WTC11 (cell line): ENCODE measurements at regions not wholly inside any gene's neighbourhood (a gene's known extent, or its start where the extent isn't known, plus 50 kb on each side); places are given as distances from the start of the nearest gene placed in this dataset.

Experiments
- ATAC-seq: fragments of 200-7000 bp; cut with Tn5 transposase; 2 replicates; pipeline ENCODE4 v1.10.0; 2021; ENCODE audit warnings: mild to moderate bottlenecking, moderate library complexity
- CTCF ChIA-PET: fragments of 300-600 bp; sonication (Branson Sonifier 250); formaldehyde crosslinking; loops from one replicate; lab custom pipeline; 2021; ENCODE audit warnings: antibody characterized with exemption; lab: Charles Lee
- POLR2A ChIA-PET: fragments of 350-600 bp; sonication (Branson Sonifier 250); formaldehyde crosslinking; loops from one replicate; lab custom pipeline; 2021; ENCODE audit warnings: antibody characterized with exemption; lab: Charles Lee
- DNase-seq: peaks from one replicate; pipeline ENCODE4 v3.0.0; 2021; ENCODE audit warnings: low spot score
- H3K27ac Mint-ChIP-seq: 2 replicates; pipeline ENCODE4 v1.8.0; 2021; ENCODE audit warnings: mixed read lengths
- H3K27me3 Mint-ChIP-seq: 2 replicates; pipeline ENCODE4 v1.8.0; 2021; ENCODE audit warnings: low read depth, mild to moderate bottlenecking, moderate library complexity, mixed read lengths
- H3K36me3 Mint-ChIP-seq: 2 replicates; pipeline ENCODE4 v1.8.0; 2021; ENCODE audit warnings: mixed read lengths
- H3K4me1 Mint-ChIP-seq: 2 replicates; pipeline ENCODE4 v1.8.0; 2022; ENCODE audit warnings: mixed read lengths
- H3K4me3 Mint-ChIP-seq: 2 replicates; pipeline ENCODE4 v1.8.0; 2021; ENCODE audit warnings: mild to moderate bottlenecking, moderate library complexity, mixed read lengths
- H3K9me3 Mint-ChIP-seq: 2 replicates; pipeline ENCODE4 v1.8.0; 2021; ENCODE audit warnings: mixed read lengths
- ATF1 ChIP-seq: sonication (generic); formaldehyde crosslinking; IDR thresholded peaks from 2 replicates; pipeline ENCODE4 v1.8.1; 2023; ENCODE audit warnings: mild to moderate bottlenecking, moderate library complexity, missing genetic modification reagents
- CREB1 ChIP-seq: sonication (generic); formaldehyde crosslinking; IDR thresholded peaks from 2 replicates; pipeline ENCODE4 v1.8.0; 2023; ENCODE audit warnings: mild to moderate bottlenecking, missing genetic modification reagents
- E2F4 ChIP-seq: sonication (generic); formaldehyde crosslinking; IDR thresholded peaks from 2 replicates; pipeline ENCODE4 v1.8.1; 2022; ENCODE audit warnings: low read depth, mild to moderate bottlenecking, moderate library complexity, missing genetic modification reagents, borderline replicate concordance
- E2F5 ChIP-seq: sonication (generic); formaldehyde crosslinking; IDR thresholded peaks from 2 replicates; pipeline ENCODE4 v1.8.1; 2022; ENCODE audit warnings: mild to moderate bottlenecking, moderate library complexity, missing genetic modification reagents
- ESRRA ChIP-seq: sonication (generic); formaldehyde crosslinking; IDR thresholded peaks from 2 replicates; pipeline ENCODE4 v1.8.1; 2022; ENCODE audit warnings: mild to moderate bottlenecking, missing genetic modification reagents, borderline replicate concordance
- GTF2I ChIP-seq: fragments of 250-450 bp; sonication (Bioruptor Pico); conservative IDR thresholded peaks from 2 replicates; pipeline ENCODE4 v1.4.0; 2021; ENCODE audit warnings: mild to moderate bottlenecking
- IRF2 ChIP-seq: sonication (generic); formaldehyde crosslinking; IDR thresholded peaks from 2 replicates; pipeline ENCODE4 v1.8.0; 2022; ENCODE audit warnings: low read depth, missing genetic modification reagents, borderline replicate concordance
- NR2C2 ChIP-seq: sonication (generic); formaldehyde crosslinking; IDR thresholded peaks from 2 replicates; pipeline ENCODE4 v1.8.0; 2022; ENCODE audit warnings: mild to moderate bottlenecking, missing genetic modification reagents
- NR3C1 ChIP-seq: sonication (generic); formaldehyde crosslinking; conservative IDR thresholded peaks from 2 replicates; pipeline ENCODE4 v1.8.1; 2023; ENCODE audit warnings: low read depth, mild to moderate bottlenecking, missing genetic modification reagents
- ZBTB43 ChIP-seq: sonication (generic); formaldehyde crosslinking; IDR thresholded peaks from 2 replicates; pipeline ENCODE4 v1.8.1; 2023; ENCODE audit warnings: mild to moderate bottlenecking, missing genetic modification reagents
- ZNF121 ChIP-seq: sonication (generic); formaldehyde crosslinking; IDR thresholded peaks from 2 replicates; pipeline ENCODE4 v1.8.0; 2023; ENCODE audit warnings: missing genetic modification reagents
- ZSCAN18 ChIP-seq: fragments of 250-450 bp; sonication (Bioruptor Pico); IDR thresholded peaks from 2 replicates; pipeline ENCODE4 v2.1.2; 2022; ENCODE audit warnings: mild to moderate bottlenecking, moderate library complexity
- TF ChIP-seq, protein P1 (sequence below): fragments of 250-450 bp; sonication (Bioruptor Pico); IDR thresholded peaks from 2 replicates; pipeline ENCODE4 v1.9.0; 2021; ENCODE audit warnings: moderate library complexity, mild to moderate bottlenecking, inconsistent platforms, borderline replicate concordance
- TF ChIP-seq, protein P2 (sequence below): sonication (generic); formaldehyde crosslinking; IDR thresholded peaks from 2 replicates; pipeline ENCODE4 v1.8.1; 2023; ENCODE audit warnings: mild to moderate bottlenecking, missing genetic modification reagents, moderate library complexity
- TF ChIP-seq, protein P3 (sequence below): sonication (generic); formaldehyde crosslinking; IDR thresholded peaks from 2 replicates; pipeline ENCODE4 v1.8.1; 2022; ENCODE audit warnings: low read depth, missing genetic modification reagents, borderline replicate concordance
- TF ChIP-seq, protein P4 (sequence below): sonication (generic); formaldehyde crosslinking; IDR thresholded peaks from 2 replicates; pipeline ENCODE4 v1.8.1; 2023; ENCODE audit warnings: mild to moderate bottlenecking, missing genetic modification reagents
- TF ChIP-seq, protein P5 (sequence below): sonication (generic); formaldehyde crosslinking; IDR thresholded peaks from 2 replicates; pipeline ENCODE4 v1.8.1; 2023; ENCODE audit warnings: mild to moderate bottlenecking, moderate library complexity, missing genetic modification reagents

DNA sequence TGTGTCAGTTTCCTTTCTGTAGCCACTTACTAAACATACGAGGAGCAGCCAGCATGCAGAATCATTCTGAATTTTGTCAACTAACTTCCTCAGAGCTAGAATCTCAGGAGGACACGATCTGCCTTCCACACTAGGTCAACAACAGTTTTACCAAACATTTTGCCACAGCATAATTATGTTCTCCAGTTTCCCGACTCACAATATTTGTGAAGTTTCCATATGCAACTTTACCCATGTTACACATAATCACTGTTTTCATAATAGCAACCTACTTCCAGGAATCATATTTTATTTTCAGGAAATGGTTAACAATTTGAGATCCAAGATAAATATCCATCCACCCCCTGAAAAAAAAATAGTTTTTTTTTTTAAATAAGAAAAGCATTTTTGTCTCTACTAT, 595.0 kb downstream of the PYDC2 start (continued):
- TF ChIP-seq GTF2I (CRISPR knock-in tag) (no peak), IRF2 (CRISPR knock-in tag) (no peak), ZNF121 (no peak), ZSCAN18 (no peak), ATF1 (CRISPR knock-in tag) (no peak), NR3C1 (CRISPR knock-in tag) (no peak)
- TF ChIP-seq, protein P1, sequence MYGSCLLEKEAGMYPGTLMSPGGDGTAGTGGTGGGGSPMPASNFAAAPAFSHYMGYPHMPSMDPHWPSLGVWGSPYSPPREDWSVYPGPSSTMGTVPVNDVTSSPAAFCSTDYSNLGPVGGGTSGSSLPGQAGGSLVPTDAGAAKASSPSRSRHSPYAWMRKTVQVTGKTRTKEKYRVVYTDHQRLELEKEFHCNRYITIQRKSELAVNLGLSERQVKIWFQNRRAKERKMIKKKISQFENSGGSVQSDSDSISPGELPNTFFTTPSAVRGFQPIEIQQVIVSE (CRISPR knock-in tag): no peak
- TF ChIP-seq, protein P2, sequence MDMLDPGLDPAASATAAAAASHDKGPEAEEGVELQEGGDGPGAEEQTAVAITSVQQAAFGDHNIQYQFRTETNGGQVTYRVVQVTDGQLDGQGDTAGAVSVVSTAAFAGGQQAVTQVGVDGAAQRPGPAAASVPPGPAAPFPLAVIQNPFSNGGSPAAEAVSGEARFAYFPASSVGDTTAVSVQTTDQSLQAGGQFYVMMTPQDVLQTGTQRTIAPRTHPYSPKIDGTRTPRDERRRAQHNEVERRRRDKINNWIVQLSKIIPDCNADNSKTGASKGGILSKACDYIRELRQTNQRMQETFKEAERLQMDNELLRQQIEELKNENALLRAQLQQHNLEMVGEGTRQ (CRISPR knock-in tag): no peak

GRCh38 chr3:192057261-192057660, 596.3 kb downstream of the PYDC2 start:
- TF ChIP-seq E2F5 (CRISPR knock-in tag) (no peak), NR2C2 (no peak), CREB1 (CRISPR knock-in tag) (no peak)
- TF ChIP-seq, protein P3, sequence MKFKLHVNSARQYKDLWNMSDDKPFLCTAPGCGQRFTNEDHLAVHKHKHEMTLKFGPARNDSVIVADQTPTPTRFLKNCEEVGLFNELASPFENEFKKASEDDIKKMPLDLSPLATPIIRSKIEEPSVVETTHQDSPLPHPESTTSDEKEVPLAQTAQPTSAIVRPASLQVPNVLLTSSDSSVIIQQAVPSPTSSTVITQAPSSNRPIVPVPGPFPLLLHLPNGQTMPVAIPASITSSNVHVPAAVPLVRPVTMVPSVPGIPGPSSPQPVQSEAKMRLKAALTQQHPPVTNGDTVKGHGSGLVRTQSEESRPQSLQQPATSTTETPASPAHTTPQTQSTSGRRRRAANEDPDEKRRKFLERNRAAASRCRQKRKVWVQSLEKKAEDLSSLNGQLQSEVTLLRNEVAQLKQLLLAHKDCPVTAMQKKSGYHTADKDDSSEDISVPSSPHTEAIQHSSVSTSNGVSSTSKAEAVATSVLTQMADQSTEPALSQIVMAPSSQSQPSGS (CRISPR knock-in tag): no peak
- TF ChIP-seq, protein P4, sequence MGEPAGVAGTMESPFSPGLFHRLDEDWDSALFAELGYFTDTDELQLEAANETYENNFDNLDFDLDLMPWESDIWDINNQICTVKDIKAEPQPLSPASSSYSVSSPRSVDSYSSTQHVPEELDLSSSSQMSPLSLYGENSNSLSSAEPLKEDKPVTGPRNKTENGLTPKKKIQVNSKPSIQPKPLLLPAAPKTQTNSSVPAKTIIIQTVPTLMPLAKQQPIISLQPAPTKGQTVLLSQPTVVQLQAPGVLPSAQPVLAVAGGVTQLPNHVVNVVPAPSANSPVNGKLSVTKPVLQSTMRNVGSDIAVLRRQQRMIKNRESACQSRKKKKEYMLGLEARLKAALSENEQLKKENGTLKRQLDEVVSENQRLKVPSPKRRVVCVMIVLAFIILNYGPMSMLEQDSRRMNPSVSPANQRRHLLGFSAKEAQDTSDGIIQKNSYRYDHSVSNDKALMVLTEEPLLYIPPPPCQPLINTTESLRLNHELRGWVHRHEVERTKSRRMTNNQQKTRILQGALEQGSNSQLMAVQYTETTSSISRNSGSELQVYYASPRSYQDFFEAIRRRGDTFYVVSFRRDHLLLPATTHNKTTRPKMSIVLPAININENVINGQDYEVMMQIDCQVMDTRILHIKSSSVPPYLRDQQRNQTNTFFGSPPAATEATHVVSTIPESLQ (CRISPR knock-in tag): no peak
- TF ChIP-seq, all 79 proteins: peak for 0
- Mint-ChIP-seq H3K4me1 (peaks cover 12% of the 10 kb centered on the region), H3K9me3 (no peaks in the 10 kb centered on the region), H3K36me3 (no peaks in the 10 kb centered on the region), H3K4me3 (no peak overlapping the region), H3K27ac (no peak overlapping the region), H3K27me3 (no peaks in the 10 kb centered on the region)
- ChIA-PET POLR2A (no interaction called here), CTCF (no interaction called here)
- no peak for DNase-seq
- no peak for ATAC-seq

DNA sequence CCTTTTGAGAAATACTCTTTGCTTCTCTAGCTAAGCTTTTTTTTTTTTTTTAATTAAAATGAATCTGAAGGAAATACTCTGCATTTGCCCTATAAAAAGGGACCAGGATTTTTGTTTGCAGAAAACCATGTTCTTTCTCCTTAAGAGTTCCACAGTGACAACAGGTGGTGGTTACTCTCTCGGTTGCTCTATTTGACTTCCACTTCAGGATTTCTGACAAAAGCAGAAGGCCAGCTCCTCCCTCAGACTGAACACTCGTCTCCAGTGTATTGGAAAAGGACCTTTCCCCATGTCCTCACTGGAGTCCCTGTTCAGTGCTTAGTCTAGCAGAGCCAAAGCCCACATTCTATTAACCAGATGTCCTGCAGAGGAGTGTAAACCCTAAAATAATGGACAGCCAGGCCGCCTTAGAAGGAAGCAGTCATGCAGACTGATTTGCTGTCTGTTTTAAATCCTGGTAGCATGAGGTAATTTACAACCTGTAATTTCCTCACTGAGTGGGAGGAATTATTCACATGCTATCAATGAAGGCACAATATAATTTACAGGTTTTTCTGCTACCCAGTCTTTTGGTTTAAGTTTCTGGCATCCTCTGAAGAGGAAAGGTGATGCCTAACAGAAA, 599.3 kb downstream of the PYDC2 start:
- ChIA-PET CTCF (no interaction called here), POLR2A (no interaction called here)
- Mint-ChIP-seq H3K27ac (no peak overlapping the region), H3K9me3 (no peaks in the 10 kb centered on the region), H3K4me1 (peaks cover 32% of the 10 kb centered on the region), H3K36me3 (no peaks in the 10 kb centered on the region), H3K4me3 (no peak overlapping the region), H3K27me3 (no peaks in the 10 kb centered on the region)
- ATAC-seq (no peak), DNase-seq (no peak)
- TF ChIP-seq ZBTB43 (CRISPR knock-in tag) (no peak), E2F4 (CRISPR knock-in tag) (no peak), ESRRA (no peak)
- TF ChIP-seq, protein P5, sequence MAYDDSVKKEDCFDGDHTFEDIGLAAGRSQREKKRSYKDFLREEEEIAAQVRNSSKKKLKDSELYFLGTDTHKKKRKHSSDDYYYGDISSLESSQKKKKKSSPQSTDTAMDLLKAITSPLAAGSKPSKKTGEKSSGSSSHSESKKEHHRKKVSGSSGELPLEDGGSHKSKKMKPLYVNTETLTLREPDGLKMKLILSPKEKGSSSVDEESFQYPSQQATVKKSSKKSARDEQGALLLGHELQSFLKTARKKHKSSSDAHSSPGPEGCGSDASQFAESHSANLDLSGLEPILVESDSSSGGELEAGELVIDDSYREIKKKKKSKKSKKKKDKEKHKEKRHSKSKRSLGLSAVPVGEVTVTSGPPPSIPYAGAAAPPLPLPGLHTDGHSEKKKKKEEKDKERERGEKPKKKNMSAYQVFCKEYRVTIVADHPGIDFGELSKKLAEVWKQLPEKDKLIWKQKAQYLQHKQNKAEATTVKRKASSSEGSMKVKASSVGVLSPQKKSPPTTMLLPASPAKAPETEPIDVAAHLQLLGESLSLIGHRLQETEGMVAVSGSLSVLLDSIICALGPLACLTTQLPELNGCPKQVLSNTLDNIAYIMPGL (CRISPR knock-in tag): no peak
